ENCODE measurements at regions not wholly inside any gene's neighbourhood (a gene's known extent, or its start where the extent isn't known, plus 50 kb on each side); places are given as distances from the start of the nearest gene placed in this dataset.

GRCh38 chr3:23146163-23146562, 57.0 kb upstream of the UBE2E2 start:
- H3K9ac ChIP-seq (ENCODE audit: low read length): no peak overlapping the region
- H3K4me3 ChIP-seq (ENCODE audit: low read length): no peak overlapping the region
- H3K27me3 ChIP-seq (ENCODE audit: low read length): 0 out of 2 replicates have a peak, but pooled peaks cover 4% of the 10 kb centered on the region
- no TSS peak for BruUV-seq (replicated peaks)
- H3K9me3 ChIP-seq (ENCODE audit: low read length): no peaks in the 10 kb centered on the region
- H4K20me1 ChIP-seq (ENCODE audit: low read length): no peaks in the 10 kb centered on the region
- ChIA-PET POLR2A (ENCODE audit: unreplicated experiment) (no interaction called here), CTCF (no interaction called here)
- TF ChIP-seq, protein P1, sequence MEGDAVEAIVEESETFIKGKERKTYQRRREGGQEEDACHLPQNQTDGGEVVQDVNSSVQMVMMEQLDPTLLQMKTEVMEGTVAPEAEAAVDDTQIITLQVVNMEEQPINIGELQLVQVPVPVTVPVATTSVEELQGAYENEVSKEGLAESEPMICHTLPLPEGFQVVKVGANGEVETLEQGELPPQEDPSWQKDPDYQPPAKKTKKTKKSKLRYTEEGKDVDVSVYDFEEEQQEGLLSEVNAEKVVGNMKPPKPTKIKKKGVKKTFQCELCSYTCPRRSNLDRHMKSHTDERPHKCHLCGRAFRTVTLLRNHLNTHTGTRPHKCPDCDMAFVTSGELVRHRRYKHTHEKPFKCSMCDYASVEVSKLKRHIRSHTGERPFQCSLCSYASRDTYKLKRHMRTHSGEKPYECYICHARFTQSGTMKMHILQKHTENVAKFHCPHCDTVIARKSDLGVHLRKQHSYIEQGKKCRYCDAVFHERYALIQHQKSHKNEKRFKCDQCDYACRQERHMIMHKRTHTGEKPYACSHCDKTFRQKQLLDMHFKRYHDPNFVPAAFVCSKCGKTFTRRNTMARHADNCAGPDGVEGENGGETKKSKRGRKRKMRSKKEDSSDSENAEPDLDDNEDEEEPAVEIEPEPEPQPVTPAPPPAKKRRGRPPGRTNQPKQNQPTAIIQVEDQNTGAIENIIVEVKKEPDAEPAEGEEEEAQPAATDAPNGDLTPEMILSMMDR (conservative IDR thresholded peaks at IDR 0.05; ENCODE audit: low read depth, low read length): no peak
- TF ChIP-seq EZH2phosphoT487 (IDR thresholded peaks at IDR 0.05; ENCODE audit: borderline replicate concordance, low read length) (no peak), EZH2 (IDR thresholded peaks at IDR 0.05; ENCODE audit: low read length, unreplicated experiment) (no peak)
- H3K79me2 ChIP-seq (ENCODE audit: low read length): no peaks in the 10 kb centered on the region
- no peaks in the 10 kb centered on the region for H3K4me1 ChIP-seq (ENCODE audit: insufficient read depth, low read length)
- no peak overlapping the region for H3K4me2 ChIP-seq (ENCODE audit: low read length)
- H3F3A ChIP-seq (ENCODE audit: low read length, unreplicated experiment): no peaks in the 10 kb centered on the region
- ATAC-seq: no peak
- intact Hi-C loops (cut with micrococcal nuclease): no loop called here
- H3K27ac ChIP-seq (ENCODE audit: low read length): no peak overlapping the region
- no peaks in the 10 kb centered on the region for H3K36me3 ChIP-seq (ENCODE audit: low read depth, low read length)
- H2AFZ ChIP-seq (ENCODE audit: low read length): no peak overlapping the region
- no peaks in the 10 kb centered on the region for H3K9me2 ChIP-seq (replicated peaks; ENCODE audit: low read length)
- DNase-seq: no peak

DNA sequence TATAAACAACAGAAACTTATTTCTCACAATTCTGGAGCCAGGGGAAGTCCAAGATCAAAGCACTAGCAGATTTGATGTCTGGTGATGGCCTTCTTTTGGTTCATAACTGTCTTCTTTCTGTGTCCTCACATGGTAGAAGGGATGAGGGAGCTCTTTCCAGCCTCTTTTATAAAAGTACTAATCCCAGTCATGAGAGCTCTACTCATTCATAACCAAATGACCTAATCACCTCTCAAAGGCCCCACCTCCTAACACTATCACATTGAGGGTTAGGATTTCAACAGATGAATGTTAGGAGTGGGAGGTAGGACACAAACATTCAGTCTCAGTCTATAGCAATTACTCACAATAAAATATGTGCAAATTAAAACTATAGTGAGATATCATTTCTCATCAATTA, 50.1 kb upstream of the UBE2E2 start:
- Histone ChIP-seq H3K36me3 (ENCODE audit: low read depth, low read length) (no peaks in the 10 kb centered on the region), H2AFZ (ENCODE audit: low read length) (no peak overlapping the region), H3K4me1 (ENCODE audit: insufficient read depth, low read length) (no peaks in the 10 kb centered on the region), H3K9me2 (replicated peaks; ENCODE audit: low read length) (no peaks in the 10 kb centered on the region), H3K4me3 (ENCODE audit: low read length) (no peak overlapping the region), H3K79me2 (ENCODE audit: low read length) (no peaks in the 10 kb centered on the region), H3K9me3 (ENCODE audit: low read length) (no peaks in the 10 kb centered on the region), H3K9ac (ENCODE audit: low read length) (no peak overlapping the region), H3F3A (ENCODE audit: low read length, unreplicated experiment) (no peaks in the 10 kb centered on the region), H4K20me1 (ENCODE audit: low read length) (no peaks in the 10 kb centered on the region), H3K4me2 (ENCODE audit: low read length) (no peak overlapping the region), H3K27ac (ENCODE audit: low read length) (no peak overlapping the region), H3K27me3 (ENCODE audit: low read length) (0 out of 2 replicates have a peak, but pooled peaks cover 3% of the 10 kb centered on the region)
- ATAC-seq (no peak), DNase-seq (no peak)
- BruUV-seq (replicated peaks): no TSS peak
- ChIA-PET POLR2A (ENCODE audit: unreplicated experiment) (interaction anchor here (0.6 kb wide), 1 partner anchor 1443 kb away, joined by 4 read pairs; no protein-coding TSS in a partner anchor), CTCF (no interaction called here)
- no peak for TF ChIP-seq EZH2 (IDR thresholded peaks at IDR 0.05; ENCODE audit: low read length, unreplicated experiment)
- TF ChIP-seq EZH2phosphoT487 (IDR thresholded peaks at IDR 0.05; ENCODE audit: borderline replicate concordance, low read length): no peak
- TF ChIP-seq, protein P1 (conservative IDR thresholded peaks at IDR 0.05; ENCODE audit: low read depth, low read length): no peak
- intact Hi-C loops (cut with micrococcal nuclease): no loop called here
